ENCODE measurements at regions not wholly inside any gene's neighbourhood (a gene's known extent, or its start where the extent isn't known, plus 50 kb on each side); places are given as distances from the start of the nearest gene placed in this dataset.

- no peaks in the 10 kb centered on the region for H3K79me2 ChIP-seq (ENCODE audit: insufficient read depth, low read length)
- no peak overlapping the region for H3K27ac ChIP-seq (ENCODE audit: low read depth, low read length)
These were observed 227.6 kb upstream of the FTMT start for GRCh38 chr5:121624035-121624434.

More at GRCh38 chr5:121624035-121624434, 227.6 kb upstream of the FTMT start:
- Histone ChIP-seq H4K20me1 (ENCODE audit: insufficient read depth) (no peaks in the 10 kb centered on the region), H3K9me3 (ENCODE audit: control insufficient read depth in 1 of 2, insufficient read depth in 1 of 2, low read depth in 1 of 2, low read length in 2 of 2) (no peaks in the 10 kb centered on the region), H3K27me3 (ENCODE audit: insufficient read depth, low read length) (no peaks in the 10 kb centered on the region), H3K4me3 (replicated peaks in 1 of 2; ENCODE audit: low read depth in 1 of 2, low read length in 2 of 2) (no peak overlapping the region), H3K9ac (ENCODE audit: low read length) (no peak overlapping the region), H3K9me2 (ENCODE audit: insufficient read depth) (no peaks in the 10 kb centered on the region), H3K36me3 (ENCODE audit: control insufficient read depth in 1 of 2, insufficient read depth in 2 of 2, low read length in 2 of 2) (no peaks in the 10 kb centered on the region), H3K4me2 (ENCODE audit: low read length) (no peak overlapping the region), H2AFZ (ENCODE audit: low read depth, low read length, poor library complexity, severe bottlenecking) (no peak overlapping the region), H3K4me1 (ENCODE audit: control insufficient read depth in 1 of 2, insufficient read depth in 2 of 2, low read length in 2 of 2) (no peaks in the 10 kb centered on the region)
- ChIA-PET RAD21 (ENCODE audit: low non-redundant PET in 1 of 2, low total read pairs in 2 of 2, uncharacterized antibody in 2 of 2, unreplicated experiment in 2 of 2) (no interaction called here), CTCF (no interaction called here), POLR2A (no interaction called here)
- TF ChIP-seq POLR2AphosphoS5 (IDR thresholded peaks at IDR 0.05; ENCODE audit: low read depth, low read length) (no peak), ELF1 (IDR thresholded peaks at IDR 0.05; ENCODE audit: borderline replicate concordance, low read depth) (no peak), JUND (IDR thresholded peaks at IDR 0.05) (no peak), CBX3 (IDR thresholded peaks at IDR 0.05; ENCODE audit: low read depth) (no peak), ZNF274 (IDR thresholded peaks at IDR 0.05; ENCODE audit: low read depth, low read length) (no peak), CEBPB (IDR thresholded peaks at IDR 0.05; ENCODE audit: low read depth) (no peak), REST (IDR thresholded peaks at IDR 0.05; ENCODE audit: low read depth) (no peak), ZFX (IDR thresholded peaks at IDR 0.05) (no peak), POLR2A (IDR thresholded peaks at IDR 0.05; ENCODE audit: borderline replicate concordance, extremely low read depth, insufficient read depth, insufficient read length) (no peak), RAD21 (IDR thresholded peaks at IDR 0.05; ENCODE audit: low read depth) (no peak), YY1 (IDR thresholded peaks at IDR 0.05; ENCODE audit: extremely low read depth, insufficient replicate concordance, low read depth, low read length) (no peak), SP1 (IDR thresholded peaks at IDR 0.05; ENCODE audit: low read depth) (no peak), SIN3A (IDR thresholded peaks at IDR 0.05; ENCODE audit: low read depth) (no peak), EZH2 (IDR thresholded peaks at IDR 0.05) (no peak), EZH2phosphoT487 (IDR thresholded peaks at IDR 0.05; ENCODE audit: borderline replicate concordance) (no peak)
- no peak for DNase-seq (ENCODE audit: low read depth, low spot score)
- BruUV-seq (replicated peaks) = no TSS peak
- intact Hi-C loops (cut with micrococcal nuclease) = no loop called here
- ATAC-seq = no peak

All from HCT116 (cell line).